Ishikawa (cell line): ENCODE measurements at regions not wholly inside any gene's neighbourhood (a gene's known extent, or its start where the extent isn't known, plus 50 kb on each side); places are given as distances from the start of the nearest gene placed in this dataset.

Experiments used
- CEBPB ChIP-seq: IDR thresholded peaks from 2 replicates; pipeline ENCODE4 v1.6.1; 2012
- EP300 ChIP-seq: IDR thresholded peaks from 2 replicates; pipeline ENCODE4 v1.6.1; 2012; ENCODE audit warnings: borderline replicate concordance
- FOXM1 ChIP-seq: IDR thresholded peaks from 2 replicates; pipeline ENCODE4 v1.6.1; 2012; ENCODE audit warnings: low read depth, borderline replicate concordance
- RAD21 ChIP-seq: IDR thresholded peaks from 2 replicates; pipeline ENCODE4 v1.6.1; 2012; ENCODE audit warnings: low read depth
- TAF1 ChIP-seq: IDR thresholded peaks from 2 replicates; pipeline ENCODE4 v1.6.1; 2012; ENCODE audit warnings: low read depth, mild to moderate bottlenecking
- TCF12 ChIP-seq: IDR thresholded peaks from 2 replicates; pipeline ENCODE4 v1.6.1; 2012; ENCODE audit warnings: low read depth
- USF1 ChIP-seq: IDR thresholded peaks from 2 replicates; pipeline ENCODE4 v1.6.1; 2012
- TF ChIP-seq, protein P1 (sequence below): IDR thresholded peaks from 2 replicates; pipeline ENCODE4 v1.6.1; 2012

- TF ChIP-seq RAD21 (no peak), TAF1 (no peak), EP300 (no peak), TCF12 (no peak), USF1 (no peak), CEBPB (no peak), FOXM1 (no peak)
- TF ChIP-seq, protein P1, sequence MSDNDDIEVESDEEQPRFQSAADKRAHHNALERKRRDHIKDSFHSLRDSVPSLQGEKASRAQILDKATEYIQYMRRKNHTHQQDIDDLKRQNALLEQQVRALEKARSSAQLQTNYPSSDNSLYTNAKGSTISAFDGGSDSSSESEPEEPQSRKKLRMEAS = no peak
Observed at GRCh38 chr3:150277444-150277843, 130.7 kb upstream of the TSC22D2 start.
